GM23338 (cell line): ENCODE measurements at regions not wholly inside any gene's neighbourhood (a gene's known extent, or its start where the extent isn't known, plus 50 kb on each side); places are given as distances from the start of the nearest gene placed in this dataset.

Experiments used
- ATAC-seq: fragments of 200-7000 bp; cut with Tn5 transposase; 3 replicates; pipeline ENCODE4 v1.9.1; 2020
- DNase-seq: peaks from one replicate; pipeline ENCODE4 v3.0.0-alpha.2; 2015; ENCODE audit warnings: low spot score
- H2AFZ ChIP-seq: fragments of 200-600 bp; sonication (generic); 2 replicates; pipeline ENCODE4 v1.8.0; 2016; ENCODE audit warnings: antibody characterized with exemption, mild to moderate bottlenecking, moderate library complexity
- H3F3A ChIP-seq: fragments of 200-600 bp; sonication (generic); replicated peaks from 2 replicates; pipeline ENCODE4 v1.8.0; 2017; ENCODE audit warnings: antibody characterized with exemption, mixed run types, low read depth
- H3K27ac ChIP-seq: fragments of 200-600 bp; sonication (generic); 2 replicates; pipeline ENCODE4 v1.6.1; 2016; ENCODE audit warnings: low read depth
- H3K27me3 ChIP-seq: fragments of 200-600 bp; sonication (generic); 2 replicates; pipeline ENCODE4 v1.8.0; 2016; ENCODE audit warnings: mild to moderate bottlenecking, mixed run types, moderate library complexity; ENCODE audit not compliant: insufficient read depth
- H3K36me3 ChIP-seq: fragments of 200-600 bp; sonication (generic); 2 replicates; pipeline ENCODE4 v1.8.0; 2016; ENCODE audit warnings: mild to moderate bottlenecking; ENCODE audit not compliant: insufficient read depth
- H3K4me1 ChIP-seq: fragments of 200-600 bp; sonication (generic); 2 replicates; pipeline ENCODE4 v1.8.0; 2016; ENCODE audit warnings: mild to moderate bottlenecking, moderate library complexity; ENCODE audit not compliant: insufficient read depth
- H3K4me2 ChIP-seq: fragments of 200-600 bp; sonication (generic); 2 replicates; pipeline ENCODE4 v1.7.1; 2017; ENCODE audit warnings: mixed run types
- H3K4me3 ChIP-seq: fragments of 200-600 bp; sonication (generic); 2 replicates; pipeline ENCODE4 v1.6.1; 2016; ENCODE audit warnings: mixed run types
- H3K79me2 ChIP-seq: fragments of 200-600 bp; sonication (generic); replicated peaks from 2 replicates; pipeline ENCODE4 v1.8.0; 2017; ENCODE audit warnings: mild to moderate bottlenecking; ENCODE audit not compliant: insufficient read depth
- H3K9me2 ChIP-seq: fragments of 200-600 bp; sonication (generic); 2 replicates; pipeline ENCODE4 v1.8.0; 2017; ENCODE audit not compliant: insufficient read depth
- H4K20me1 ChIP-seq: fragments of 200-600 bp; sonication (generic); replicated peaks from 2 replicates; pipeline ENCODE4 v1.8.0; 2017; ENCODE audit warnings: mild to moderate bottlenecking; ENCODE audit not compliant: insufficient read depth
- H3K27ac Mint-ChIP-seq: 2 replicates; pipeline ENCODE4 v1.8.0; 2020; ENCODE audit warnings: inconsistent platforms, mild to moderate bottlenecking, moderate library complexity, mixed read lengths
- H3K27me3 Mint-ChIP-seq: 3 replicates; pipeline ENCODE4 v1.8.0; 2022; ENCODE audit warnings: low read depth, mild to moderate bottlenecking, moderate library complexity, mixed read lengths, inconsistent platforms; ENCODE audit not compliant: insufficient read depth, poor library complexity
- H3K36me3 Mint-ChIP-seq: 3 replicates; pipeline ENCODE4 v1.8.0; 2021; ENCODE audit warnings: low read depth, mild to moderate bottlenecking, inconsistent platforms, moderate library complexity, mixed read lengths
- H3K4me1 Mint-ChIP-seq: 3 replicates; pipeline ENCODE4 v1.8.0; 2020; ENCODE audit warnings: mild to moderate bottlenecking, inconsistent platforms, mixed read lengths
- H3K4me3 Mint-ChIP-seq: 3 replicates; pipeline ENCODE4 v1.8.0; 2021; ENCODE audit warnings: moderate library complexity, mild to moderate bottlenecking, inconsistent platforms, mixed read lengths
- H3K9me3 Mint-ChIP-seq: 3 replicates; pipeline ENCODE4 v1.8.0; 2020; ENCODE audit warnings: moderate library complexity, mild to moderate bottlenecking, inconsistent platforms, mixed read lengths
- CTCF ChIP-seq, 2 experiments: fragments of 200-600 bp in 1 of 2; sonication (generic) in 1 of 2; conservative IDR thresholded peaks; 2 replicates each; pipeline versions ENCODE4 v1.5.1 to v1.6.1; 2016 to 2017; ENCODE audit warnings: antibody characterized with exemption in 2 of 2, low read depth in 2 of 2, mild to moderate bottlenecking in 2 of 2, moderate library complexity in 1 of 2
- EZH2 ChIP-seq: fragments of 200-600 bp; sonication (generic); IDR thresholded peaks from one replicate; pipeline ENCODE4 v1.8.0; 2017; ENCODE audit warnings: antibody characterized with exemption, mild to moderate bottlenecking, low read depth; ENCODE audit not compliant: unreplicated experiment
- EZH2phosphoT487 ChIP-seq: fragments of 200-600 bp; sonication (generic); IDR thresholded peaks from one replicate; pipeline ENCODE4 v1.8.1; 2018; ENCODE audit warnings: antibody characterized with exemption; ENCODE audit not compliant: unreplicated experiment
- JUNB ChIP-seq: IDR thresholded peaks from one replicate; pipeline ENCODE4 v1.6.1; 2016; ENCODE audit warnings: antibody characterized with exemption; ENCODE audit not compliant: unreplicated experiment
- NANOG ChIP-seq: IDR thresholded peaks from 2 replicates; pipeline ENCODE4 v1.6.1; 2016; ENCODE audit warnings: antibody characterized with exemption, borderline replicate concordance
- POLR2AphosphoS5 ChIP-seq: IDR thresholded peaks from 2 replicates; pipeline ENCODE4 v1.6.1; 2016; ENCODE audit warnings: antibody characterized with exemption, low read depth
- STAT1 ChIP-seq: IDR thresholded peaks from one replicate; pipeline ENCODE4 v1.6.1; 2016; ENCODE audit warnings: antibody characterized with exemption; ENCODE audit not compliant: unreplicated experiment
- ZNF331 ChIP-seq: fragments of 250-450 bp; sonication (Bioruptor Pico); IDR thresholded peaks from 2 replicates; pipeline ENCODE4 v1.5.0; 2020; ENCODE audit warnings: low read depth, mild to moderate bottlenecking, moderate library complexity
- ZNF462 ChIP-seq: fragments of 250-450 bp; sonication (Bioruptor Pico); IDR thresholded peaks from 2 replicates; pipeline ENCODE4 v1.5.0; 2020; ENCODE audit warnings: mild to moderate bottlenecking, moderate library complexity

GRCh38 chr2:65957886-65958285 lies 477.0 kb upstream of the MEIS1 start:
- no peak overlapping the region for H3K4me3 ChIP-seq
- H2AFZ ChIP-seq: no peak overlapping the region
- DNase-seq (peak; percentile 42), ATAC-seq (peak; percentile 82)
- H3K4me2 ChIP-seq: peak overlapping the region; percentile 22; the same call in 1 of the 2 replicates
- TF ChIP-seq EZH2phosphoT487 (no peak), ZNF462 (CRISPR knock-in tag) (peak; percentile 56; the same call in 1 of the 2 replicates), NANOG (0 out of 2 replicates have a peak, but pooled peaks have one; percentile 16)
- no peak overlapping the region for H3K27ac ChIP-seq
- H3K27ac Mint-ChIP-seq: no peak overlapping the region
- H3K27me3 Mint-ChIP-seq: peaks cover 4% of the 10 kb centered on the region
- H3K9me3 Mint-ChIP-seq: no peaks in the 10 kb centered on the region; the same call in 2 of the 3 replicates
- H3K36me3 ChIP-seq: no peaks in the 10 kb centered on the region
- peaks cover 12% of the 10 kb centered on the region; the same call in 1 of the 2 replicates for H3K9me2 ChIP-seq
- H3K4me1 ChIP-seq: peaks cover 15% of the 10 kb centered on the region
- H3K27me3 ChIP-seq: no peaks in the 10 kb centered on the region
- H3K4me3 Mint-ChIP-seq: no peak overlapping the region
- H3F3A ChIP-seq: no peaks in the 10 kb centered on the region
- no peaks in the 10 kb centered on the region for H3K79me2 ChIP-seq
- no peaks in the 10 kb centered on the region for H4K20me1 ChIP-seq
- no peaks in the 10 kb centered on the region for H3K36me3 Mint-ChIP-seq
- H3K4me1 Mint-ChIP-seq: peaks cover 16% of the 10 kb centered on the region

- Mint-ChIP-seq H3K27ac (no peak overlapping the region), H3K27me3 (peaks cover 4% of the 10 kb centered on the region), H3K4me1 (peaks cover 16% of the 10 kb centered on the region), H3K9me3 (no peaks in the 10 kb centered on the region), H3K36me3 (no peaks in the 10 kb centered on the region), H3K4me3 (no peak overlapping the region)
- H3F3A ChIP-seq: no peaks in the 10 kb centered on the region
- ATAC-seq: peak; percentile 63
- H2AFZ ChIP-seq: no peak overlapping the region
- H3K27ac ChIP-seq: no peak overlapping the region
- no peaks in the 10 kb centered on the region for H4K20me1 ChIP-seq
- H3K79me2 ChIP-seq: no peaks in the 10 kb centered on the region
- no peaks in the 10 kb centered on the region for H3K36me3 ChIP-seq
- H3K4me3 ChIP-seq: no peak overlapping the region
- DNase-seq: peak; percentile 25
- H3K9me2 ChIP-seq: peaks cover 12% of the 10 kb centered on the region; the same call in 1 of the 2 replicates
- H3K4me2 ChIP-seq: 0 out of 2 replicates have a peak overlapping the region, but pooled peaks have one; percentile 50
- H3K27me3 ChIP-seq: no peaks in the 10 kb centered on the region
- H3K4me1 ChIP-seq: peaks cover 15% of the 10 kb centered on the region
- TF ChIP-seq JUNB: no peak
- no peak for TF ChIP-seq POLR2AphosphoS5
- no peak for TF ChIP-seq ZNF331 (CRISPR knock-in tag)
- TF ChIP-seq EZH2phosphoT487: no peak
- no peak for TF ChIP-seq CTCF (conservative IDR thresholded peaks at IDR 0.05; ENCODE audit: low read depth in 2 of 2)
- no peak for TF ChIP-seq STAT1
- TF ChIP-seq EZH2: no peak
Observed at GRCh38 chr2:65957454-65957853, 477.5 kb upstream of the MEIS1 start.
